ENCODE measurements at regions not wholly inside any gene's neighbourhood (a gene's known extent, or its start where the extent isn't known, plus 50 kb on each side); places are given as distances from the start of the nearest gene placed in this dataset.

GRCh38 chr1:90347366-90347765, 352.5 kb downstream of the ZNF326 start:
- no peak for TF ChIP-seq CTCF (IDR thresholded peaks at IDR 0.05; ENCODE audit: low read length)
- TF ChIP-seq EZH2 (IDR thresholded peaks at IDR 0.05; ENCODE audit: borderline replicate concordance, low read length) = no peak

GRCh38 chr1:90346757-90347156, 351.8 kb downstream of the ZNF326 start:
- H3K9me3 ChIP-seq (ENCODE audit: low read length) = no peaks in the 10 kb centered on the region
- no peak overlapping the region for H3K27ac ChIP-seq (ENCODE audit: low read depth, low read length, poor library complexity, severe bottlenecking)
- H3K27me3 ChIP-seq (ENCODE audit: insufficient read depth, low read length) = no peaks in the 10 kb centered on the region
- H3K9me2 ChIP-seq (ENCODE audit: low read depth, low read length) = no peaks in the 10 kb centered on the region
- no peak overlapping the region for H3K4me3 ChIP-seq (ENCODE audit: low read depth, low read length, poor library complexity, severe bottlenecking)
- H3K4me1 ChIP-seq (ENCODE audit: insufficient read depth, low read length, severe bottlenecking) = no peaks in the 10 kb centered on the region
- H3F3A ChIP-seq (ENCODE audit: insufficient read depth, low read length) = no peaks in the 10 kb centered on the region
- H3K79me2 ChIP-seq (ENCODE audit: insufficient read depth, low read length) = no peaks in the 10 kb centered on the region
- H3K4me2 ChIP-seq (ENCODE audit: low read length) = no peak overlapping the region
- H3K9ac ChIP-seq (ENCODE audit: low read length) = no peak overlapping the region
- TF ChIP-seq CTCF (IDR thresholded peaks at IDR 0.05; ENCODE audit: low read length) = no peak
- no peak for TF ChIP-seq EZH2 (IDR thresholded peaks at IDR 0.05; ENCODE audit: borderline replicate concordance, low read length)
- H3K36me3 ChIP-seq (ENCODE audit: insufficient read depth, low read length) = no peaks in the 10 kb centered on the region
- H4K20me1 ChIP-seq (ENCODE audit: insufficient read depth, low read length) = no peaks in the 10 kb centered on the region
- no peak overlapping the region for H2AFZ ChIP-seq (ENCODE audit: low read length)

More at GRCh38 chr1:90347366-90347765, 352.5 kb downstream of the ZNF326 start:
- H3K27me3 ChIP-seq (ENCODE audit: insufficient read depth, low read length) = no peaks in the 10 kb centered on the region
- no peaks in the 10 kb centered on the region for H3K79me2 ChIP-seq (ENCODE audit: insufficient read depth, low read length)
- no peaks in the 10 kb centered on the region for H4K20me1 ChIP-seq (ENCODE audit: insufficient read depth, low read length)
- H3K4me2 ChIP-seq (ENCODE audit: low read length) = no peak overlapping the region
- no peaks in the 10 kb centered on the region for H3K4me1 ChIP-seq (ENCODE audit: insufficient read depth, low read length, severe bottlenecking)
- no peak overlapping the region for H2AFZ ChIP-seq (ENCODE audit: low read length)
- no peaks in the 10 kb centered on the region for H3K36me3 ChIP-seq (ENCODE audit: insufficient read depth, low read length)
- H3F3A ChIP-seq (ENCODE audit: insufficient read depth, low read length) = no peaks in the 10 kb centered on the region
- no peak overlapping the region for H3K9ac ChIP-seq (ENCODE audit: low read length)
- no peak overlapping the region for H3K4me3 ChIP-seq (ENCODE audit: low read depth, low read length, poor library complexity, severe bottlenecking)
- no peak overlapping the region for H3K27ac ChIP-seq (ENCODE audit: low read depth, low read length, poor library complexity, severe bottlenecking)
- no peaks in the 10 kb centered on the region for H3K9me2 ChIP-seq (ENCODE audit: low read depth, low read length)
- no peaks in the 10 kb centered on the region for H3K9me3 ChIP-seq (ENCODE audit: low read length)

- no peaks in the 10 kb centered on the region for H3K4me1 ChIP-seq (ENCODE audit: insufficient read depth, low read length, severe bottlenecking)
- H3K27me3 ChIP-seq (ENCODE audit: insufficient read depth, low read length) = no peaks in the 10 kb centered on the region
- H3F3A ChIP-seq (ENCODE audit: insufficient read depth, low read length) = no peaks in the 10 kb centered on the region
- no peaks in the 10 kb centered on the region for H3K9me2 ChIP-seq (ENCODE audit: low read depth, low read length)
- H2AFZ ChIP-seq (ENCODE audit: low read length) = no peak overlapping the region
- TF ChIP-seq CTCF (IDR thresholded peaks at IDR 0.05; ENCODE audit: low read length) (no peak), EZH2 (IDR thresholded peaks at IDR 0.05; ENCODE audit: borderline replicate concordance, low read length) (no peak)
- no peaks in the 10 kb centered on the region for H3K9me3 ChIP-seq (ENCODE audit: low read length)
- no peak overlapping the region for H3K4me2 ChIP-seq (ENCODE audit: low read length)
- H3K36me3 ChIP-seq (ENCODE audit: insufficient read depth, low read length) = no peaks in the 10 kb centered on the region
- no peak overlapping the region for H3K27ac ChIP-seq (ENCODE audit: low read depth, low read length, poor library complexity, severe bottlenecking)
- H3K4me3 ChIP-seq (ENCODE audit: low read depth, low read length, poor library complexity, severe bottlenecking) = no peak overlapping the region
- no peaks in the 10 kb centered on the region for H3K79me2 ChIP-seq (ENCODE audit: insufficient read depth, low read length)
- no peak overlapping the region for H3K9ac ChIP-seq (ENCODE audit: low read length)
- H4K20me1 ChIP-seq (ENCODE audit: insufficient read depth, low read length) = no peaks in the 10 kb centered on the region
These were observed 351.4 kb downstream of the ZNF326 start for GRCh38 chr1:90346349-90346748.
